Erythroblast (primary cell): ENCODE measurements at regions not wholly inside any gene's neighbourhood (a gene's known extent, or its start where the extent isn't known, plus 50 kb on each side); places are given as distances from the start of the nearest gene placed in this dataset.

Experiments used
- GATA1 ChIP-seq: IDR thresholded peaks from 2 replicates; pipeline ENCODE4 v1.6.1; 2011; ENCODE audit warnings: low read depth, mild to moderate bottlenecking, control low read depth, low read length, moderate library complexity
- POLR2A ChIP-seq: IDR thresholded peaks from 2 replicates; pipeline ENCODE4 v1.6.1; 2011; ENCODE audit warnings: mild to moderate bottlenecking, low read length

GRCh38 chr2:7193457-7193856 is 276.2 kb downstream of the RNF144A start:
- TF ChIP-seq POLR2A: no peak
- no peak for TF ChIP-seq GATA1
